CD14-positive monocyte (primary cell): ENCODE measurements at regions not wholly inside any gene's neighbourhood (a gene's known extent, or its start where the extent isn't known, plus 50 kb on each side); places are given as distances from the start of the nearest gene placed in this dataset.

Experiments
- DNase-seq, 3 donors: peaks; one replicate each; pipeline ENCODE4 v3.0.0-alpha.2; 2011 to 2022
- H2AFZ ChIP-seq: 2 replicates; pipeline ENCODE4 v1.6.0; 2012; ENCODE audit warnings: mild to moderate bottlenecking, low read depth, low read length, inconsistent platforms; ENCODE audit not compliant: insufficient read depth, poor library complexity, severe bottlenecking
- H3K27ac ChIP-seq, 2 donors: 1 replicate in 1 of 2; 2 replicates in 1 of 2; pipeline ENCODE4 v1.5.1; 2012 to 2013; ENCODE audit warnings: low read length in 2 of 2, control low read depth in 1 of 2, inconsistent platforms in 1 of 2, low read depth in 1 of 2, mild to moderate bottlenecking in 1 of 2
- H3K27me3 ChIP-seq, 2 donors: one replicate each; pipeline versions ENCODE4 v1.6.0 to v1.6.1; 2011 to 2013; ENCODE audit warnings: low read length in 2 of 2; ENCODE audit not compliant: control insufficient read depth in 2 of 2, insufficient read depth in 2 of 2
- H3K36me3 ChIP-seq, 2 donors: replicated peaks in 1 of 2; 1 replicate in 1 of 2; 2 replicates in 1 of 2; pipeline versions ENCODE4 v1.5.1 to v1.6.1; 2012 to 2013; ENCODE audit warnings: low read length in 2 of 2, control low read depth in 1 of 2, inconsistent platforms in 1 of 2, mild to moderate bottlenecking in 1 of 2; ENCODE audit not compliant: insufficient read depth in 2 of 2, control insufficient read depth in 1 of 2
- H3K4me1 ChIP-seq, 2 donors: 1 replicate in 1 of 2; 2 replicates in 1 of 2; pipeline versions ENCODE4 v1.5.1 to v1.6.1; 2012 to 2013; ENCODE audit warnings: low read length in 2 of 2, control low read depth in 1 of 2, inconsistent platforms in 1 of 2, mild to moderate bottlenecking in 1 of 2, moderate library complexity in 1 of 2; ENCODE audit not compliant: insufficient read depth in 2 of 2, control insufficient read depth in 1 of 2
- H3K4me2 ChIP-seq: replicated peaks from 2 replicates; pipeline ENCODE3; 2012; ENCODE audit warnings: low read length, moderate library complexity, mild to moderate bottlenecking; ENCODE audit not compliant: poor library complexity, severe bottlenecking; ENCODE audit errors: extremely low read depth
- H3K4me3 ChIP-seq, 3 experiments: fragments of 200-600 bp in 1 of 3; sonication (generic) in 1 of 3; replicated peaks in 1 of 3; 1 replicate in 2 of 3; 2 replicates in 1 of 3; pipeline ENCODE4 v1.5.1; 2011 to 2013; ENCODE audit warnings: low read length in 3 of 3, mild to moderate bottlenecking in 3 of 3, control low read depth in 2 of 3, low read depth in 2 of 3, inconsistent platforms in 1 of 3, moderate library complexity in 1 of 3
- H3K79me2 ChIP-seq: 2 replicates; pipeline ENCODE4 v1.6.0; 2012; ENCODE audit warnings: mild to moderate bottlenecking, control low read depth, inconsistent platforms, low read length, moderate library complexity; ENCODE audit not compliant: insufficient read depth
- H3K9ac ChIP-seq: 2 replicates; pipeline ENCODE4 v1.6.0; 2017; ENCODE audit warnings: low read length, mild to moderate bottlenecking; ENCODE audit not compliant: insufficient read depth, poor library complexity, severe bottlenecking
- H3K9me3 ChIP-seq, 2 donors: replicated peaks in 1 of 2; 1 replicate in 1 of 2; 2 replicates in 1 of 2; pipeline versions ENCODE4 v1.5.1 to v1.6.1; 2012 to 2013; ENCODE audit warnings: low read length in 2 of 2, control low read depth in 1 of 2; ENCODE audit not compliant: control insufficient read depth in 1 of 2, insufficient read depth in 1 of 2
- H4K20me1 ChIP-seq: 2 replicates; pipeline ENCODE4 v1.6.0; 2012; ENCODE audit warnings: mild to moderate bottlenecking, low read length, control low read depth, moderate library complexity; ENCODE audit not compliant: insufficient read depth
- H3K27ac Mint-ChIP-seq, 7 donors: one replicate each; pipeline ENCODE4 v1.8.0; 2020; ENCODE audit warnings: mild to moderate bottlenecking in 7 of 7, mixed read lengths in 7 of 7, moderate library complexity in 6 of 7, inconsistent platforms in 2 of 7
- H3K27me3 Mint-ChIP-seq, 3 donors: one replicate each; pipeline ENCODE4 v1.8.0; 2021 to 2022; ENCODE audit warnings: low read depth in 3 of 3, mild to moderate bottlenecking in 3 of 3, mixed read lengths in 3 of 3, moderate library complexity in 3 of 3, inconsistent platforms in 1 of 3
- H3K36me3 Mint-ChIP-seq, 2 donors: one replicate each; pipeline ENCODE4 v1.8.0; 2020; ENCODE audit warnings: mixed read lengths in 2 of 2, inconsistent platforms in 1 of 2, mild to moderate bottlenecking in 1 of 2
- H3K4me1 Mint-ChIP-seq: one replicate; pipeline ENCODE4 v1.8.0; 2020; ENCODE audit warnings: mild to moderate bottlenecking, mixed read lengths
- H3K4me3 Mint-ChIP-seq, 2 donors: one replicate each; pipeline ENCODE4 v1.8.0; 2020; ENCODE audit warnings: mild to moderate bottlenecking in 2 of 2, mixed read lengths in 2 of 2, moderate library complexity in 1 of 2
- H3K9me3 Mint-ChIP-seq, 7 donors: one replicate each; pipeline ENCODE4 v1.8.0; 2020 to 2022; ENCODE audit warnings: mixed read lengths in 7 of 7, mild to moderate bottlenecking in 6 of 7, moderate library complexity in 6 of 7, inconsistent platforms in 2 of 7
- CTCF ChIP-seq: fragments of 200-600 bp; IDR thresholded peaks from one replicate; pipeline ENCODE4 v1.8.0; 2022; ENCODE audit warnings: antibody characterized with exemption, mild to moderate bottlenecking
- WGBS: methylation state at CpG from one replicate; pipeline ENCODE4 v1.1.5; 2013; ENCODE audit warnings: missing lambda C conversion rate; ENCODE audit not compliant: insufficient coverage; 5-methylcytosine and 5-hydroxymethylcytosine counted together
- intact Hi-C, 2 donors: fragments of 100-400 bp; cut with micrococcal nuclease; formaldehyde crosslinking; loops; one replicate each; pipeline versions ENCODE4 v1.15.0 to v1.15.1; 2023

- no peak for DNase-seq
- Histone ChIP-seq H3K4me2 (no peak overlapping the region), H3K27ac (no peak overlapping the region), H3K9ac (no peak overlapping the region), H3K4me1 (no peaks in the 10 kb centered on the region), H4K20me1 (no peaks in the 10 kb centered on the region), H3K9me3 (no peaks in the 10 kb centered on the region), H3K79me2 (no peaks in the 10 kb centered on the region), H3K36me3 (no peaks in the 10 kb centered on the region), H3K4me3 (no peak overlapping the region), H2AFZ (no peak overlapping the region), H3K27me3 (no peaks in the 10 kb centered on the region)
- WGBS = 100% methylated on average over 2 of the region's 2 CpGs
- H3K27ac Mint-ChIP-seq = no peak overlapping the region
- H3K9me3 Mint-ChIP-seq = no peaks in the 10 kb centered on the region
- intact Hi-C loops = no loop called here
- no peak for TF ChIP-seq CTCF
- H3K27me3 Mint-ChIP-seq = peaks cover 3 to 8% (median 4%) of the 10 kb centered on the region in 3 donors
- H3K36me3 Mint-ChIP-seq = no peaks in the 10 kb centered on the region
- no peaks in the 10 kb centered on the region for H3K4me1 Mint-ChIP-seq
- no peak overlapping the region for H3K4me3 Mint-ChIP-seq
Observed at GRCh38 chr5:72630081-72630480, 122.9 kb upstream of the ZNF366 start.

GRCh38 chr5:72628771-72629371, 121.7 kb upstream of the ZNF366 start:
- TF ChIP-seq CTCF = no peak
- intact Hi-C loops = no loop called here
- no peak overlapping the region for H3K27ac ChIP-seq
- H3K9ac ChIP-seq = no peak overlapping the region
- H3K4me1 ChIP-seq = no peaks in the 10 kb centered on the region
- Mint-ChIP-seq H3K36me3 (no peaks in the 10 kb centered on the region), H3K4me1 (no peaks in the 10 kb centered on the region), H3K27me3 (peaks cover 3 to 12% (median 5%) of the 10 kb centered on the region in 3 donors), H3K9me3 (no peaks in the 10 kb centered on the region), H3K4me3 (no peak overlapping the region), H3K27ac (no peak overlapping the region)
- no peaks in the 10 kb centered on the region for H3K36me3 ChIP-seq
- H3K4me2 ChIP-seq = no peak overlapping the region
- no peak overlapping the region for H2AFZ ChIP-seq
- no peak overlapping the region for H3K4me3 ChIP-seq
- no peaks in the 10 kb centered on the region for H4K20me1 ChIP-seq
- H3K9me3 ChIP-seq = no peaks in the 10 kb centered on the region
- 100% methylated on average over 2 of the region's 2 CpGs for WGBS
- no peaks in the 10 kb centered on the region for H3K79me2 ChIP-seq
- DNase-seq = no peak
- no peaks in the 10 kb centered on the region for H3K27me3 ChIP-seq
